H9 (cell line): ENCODE measurements at regions not wholly inside any gene's neighbourhood (a gene's known extent, or its start where the extent isn't known, plus 50 kb on each side); places are given as distances from the start of the nearest gene placed in this dataset.

Experiments used
- DNase-seq: peaks from one replicate; pipeline ENCODE4 v3.0.0-alpha.2; 2017
- H2AFZ ChIP-seq: one replicate; pipeline ENCODE4 v1.6.1; 2013; ENCODE audit warnings: mild to moderate bottlenecking, low read length, control low read depth, moderate library complexity
- H2AK5ac ChIP-seq: 2 replicates; pipeline ENCODE4 v1.6.1; 2013; ENCODE audit warnings: low read length, control low read depth, mixed read lengths; ENCODE audit not compliant: insufficient read length
- H2BK120ac ChIP-seq: one replicate; pipeline ENCODE4 v1.6.1; 2013; ENCODE audit warnings: low read depth, mild to moderate bottlenecking, low read length, control low read depth, inconsistent platforms; ENCODE audit not compliant: poor library complexity, severe bottlenecking
- H2BK12ac ChIP-seq: 2 replicates; pipeline ENCODE4 v1.6.1; 2013; ENCODE audit warnings: low read length, control low read depth, mixed read lengths, low read depth; ENCODE audit not compliant: insufficient read length
- H2BK15ac ChIP-seq: 2 replicates; pipeline ENCODE4 v1.6.1; 2013; ENCODE audit warnings: low read depth, low read length, control low read depth
- H2BK20ac ChIP-seq: one replicate; pipeline ENCODE4 v1.6.1; 2013; ENCODE audit warnings: low read depth, mild to moderate bottlenecking, low read length, control low read depth, inconsistent platforms; ENCODE audit not compliant: poor library complexity, severe bottlenecking
- H2BK5ac ChIP-seq: 2 replicates; pipeline ENCODE4 v1.6.1; 2013; ENCODE audit warnings: low read length, control low read depth, mixed read lengths; ENCODE audit not compliant: insufficient read length
- H3K14ac ChIP-seq: 2 replicates; pipeline ENCODE4 v1.6.1; 2013; ENCODE audit warnings: low read length, control low read depth; ENCODE audit not compliant: insufficient read depth
- H3K18ac ChIP-seq: 2 replicates; pipeline ENCODE4 v1.6.1; 2013; ENCODE audit warnings: low read depth, mild to moderate bottlenecking, mixed read lengths, low read length, control low read depth; ENCODE audit not compliant: insufficient read length
- H3K23ac ChIP-seq: 2 replicates; pipeline ENCODE4 v1.6.1; 2013; ENCODE audit warnings: low read length, control low read depth, mixed read lengths, low read depth; ENCODE audit not compliant: insufficient read length
- H3K23me2 ChIP-seq: 2 replicates; pipeline ENCODE4 v1.6.1; 2013; ENCODE audit warnings: low read depth, mild to moderate bottlenecking, mixed read lengths, low read length, control low read depth; ENCODE audit not compliant: insufficient read length, poor library complexity, severe bottlenecking
- H3K27ac ChIP-seq: 2 replicates; pipeline ENCODE4 v1.5.1; 2013; ENCODE audit warnings: low read length, control low read depth, mixed read lengths, low read depth; ENCODE audit not compliant: insufficient read length
- H3K27me3 ChIP-seq: 2 replicates; pipeline ENCODE4 v1.6.1; 2013; ENCODE audit warnings: low read length, control low read depth, inconsistent platforms; ENCODE audit not compliant: insufficient read depth
- H3K4ac ChIP-seq: 2 replicates; pipeline ENCODE4 v1.6.1; 2013; ENCODE audit warnings: low read depth, mild to moderate bottlenecking, control low read depth, inconsistent platforms, low read length, moderate library complexity
- H3K4me1 ChIP-seq: 2 replicates; pipeline ENCODE4 v1.6.1; 2013; ENCODE audit warnings: low read length, control low read depth, inconsistent platforms; ENCODE audit not compliant: insufficient read depth
- H3K4me2 ChIP-seq: 2 replicates; pipeline ENCODE4 v1.6.1; 2013; ENCODE audit warnings: low read length, control low read depth, mixed read lengths; ENCODE audit not compliant: insufficient read length, insufficient read depth
- H3K56ac ChIP-seq: 2 replicates; pipeline ENCODE4 v1.6.1; 2013; ENCODE audit warnings: low read depth, mild to moderate bottlenecking, mixed read lengths, low read length, control low read depth; ENCODE audit not compliant: insufficient read length
- H3K79me1 ChIP-seq: 2 replicates; pipeline ENCODE4 v1.6.1; 2013; ENCODE audit warnings: low read depth, mild to moderate bottlenecking, moderate library complexity, low read length, control low read depth, inconsistent platforms; ENCODE audit not compliant: insufficient read depth, poor library complexity, severe bottlenecking
- H3K79me2 ChIP-seq: 2 replicates; pipeline ENCODE4 v1.6.1; 2013; ENCODE audit warnings: low read length, control low read depth, inconsistent platforms; ENCODE audit not compliant: insufficient read depth
- H3K9ac ChIP-seq: 2 replicates; pipeline ENCODE4 v1.6.1; 2013; ENCODE audit warnings: low read length, control low read depth, mixed read lengths; ENCODE audit not compliant: insufficient read length; ENCODE audit errors: extremely low read depth
- H3K9me3 ChIP-seq: one replicate; pipeline ENCODE4 v1.6.1; 2013; ENCODE audit warnings: low read depth, low read length, inconsistent platforms; ENCODE audit not compliant: control insufficient read depth
- H3T11ph ChIP-seq: one replicate; pipeline ENCODE4 v1.6.1; 2013; ENCODE audit warnings: mild to moderate bottlenecking, low read length, control low read depth, inconsistent platforms
- H4K20me1 ChIP-seq: one replicate; pipeline ENCODE4 v1.6.1; 2013; ENCODE audit not compliant: control insufficient read depth, insufficient read length, insufficient read depth
- H4K5ac ChIP-seq: 2 replicates; pipeline ENCODE4 v1.6.1; 2013; ENCODE audit warnings: low read depth, mild to moderate bottlenecking, mixed read lengths, low read length, control low read depth; ENCODE audit not compliant: insufficient read length
- H4K8ac ChIP-seq: replicated peaks from 2 replicates; pipeline ENCODE4 v1.6.1; 2013; ENCODE audit warnings: low read length, control low read depth, mixed read lengths, low read depth; ENCODE audit not compliant: insufficient read length
- H4K91ac ChIP-seq: 2 replicates; pipeline ENCODE4 v1.6.1; 2013; ENCODE audit warnings: low read depth, mild to moderate bottlenecking, moderate library complexity, mixed read lengths, low read length, control low read depth; ENCODE audit not compliant: insufficient read length
- H3K27ac Mint-ChIP-seq, 3 experiments: 2 replicates in 2 of 3; 3 replicates in 1 of 3; pipeline ENCODE4 v1.8.0; 2020 to 2021; ENCODE audit warnings: mixed read lengths in 3 of 3, mild to moderate bottlenecking in 1 of 3, moderate library complexity in 1 of 3
- H3K27me3 Mint-ChIP-seq: 2 replicates; pipeline ENCODE4 v1.8.0; 2021; ENCODE audit warnings: low read depth, mild to moderate bottlenecking, moderate library complexity, mixed read lengths
- H3K36me3 Mint-ChIP-seq, 3 experiments: 2 replicates in 2 of 3; 3 replicates in 1 of 3; pipeline ENCODE4 v1.8.0; 2020 to 2021; ENCODE audit warnings: low read depth in 3 of 3, mixed read lengths in 3 of 3; ENCODE audit not compliant: insufficient read depth in 1 of 3
- H3K4me1 Mint-ChIP-seq, 2 experiments: 2 replicates each; pipeline ENCODE4 v1.8.0; 2020; ENCODE audit warnings: mixed read lengths in 2 of 2
- H3K4me3 Mint-ChIP-seq, 2 experiments: 2 replicates in 1 of 2; 3 replicates in 1 of 2; pipeline ENCODE4 v1.8.0; 2020 to 2021; ENCODE audit warnings: mild to moderate bottlenecking in 2 of 2, mixed read lengths in 2 of 2, moderate library complexity in 1 of 2
- H3K9me3 Mint-ChIP-seq, 2 experiments: 2 replicates in 1 of 2; 3 replicates in 1 of 2; pipeline ENCODE4 v1.8.0; 2020; ENCODE audit warnings: mild to moderate bottlenecking in 2 of 2, mixed read lengths in 2 of 2, moderate library complexity in 1 of 2
- CTCF ChIP-seq: fragments of 200-600 bp; sonication (generic); conservative IDR thresholded peaks from 3 replicates; pipeline ENCODE4 v1.8.0; 2021; ENCODE audit warnings: antibody characterized with exemption, mild to moderate bottlenecking
- WGBS: extraction: QIAGEN DNeasy Blood & Tissue Kit; methylation state at CpG from one replicate; pipeline ENCODE4 v1.1.7; 2013; ENCODE audit warnings: missing lambda C conversion rate, low lambda C conversion rate, mixed read lengths; ENCODE audit not compliant: insufficient read length; ENCODE audit errors: extremely low coverage; 5-methylcytosine and 5-hydroxymethylcytosine counted together

GRCh38 chr13:112140366-112140765 lies 73.4 kb downstream of the SOX1 start:
- Mint-ChIP-seq H3K27me3 (peaks cover 35% of the 10 kb centered on the region), H3K27ac (no peak overlapping the region; a peak in 1 of 7 replicates), H3K36me3 (no peaks in the 10 kb centered on the region; a peak in 1 of 7 replicates), H3K9me3 (no peaks in the 10 kb centered on the region; a peak in 2 of 5 replicates), H3K4me3 (no peak overlapping the region), H3K4me1 (no peaks in the 10 kb centered on the region)
- H3K27ac ChIP-seq: no peak overlapping the region
- no peaks in the 10 kb centered on the region for H3K4me1 ChIP-seq
- H4K20me1 ChIP-seq: no peaks in the 10 kb centered on the region
- H3T11ph ChIP-seq: no peak overlapping the region
- TF ChIP-seq CTCF: no peak
- H3K79me1 ChIP-seq: no peaks in the 10 kb centered on the region
- no peak overlapping the region for H2BK120ac ChIP-seq
- no peaks in the 10 kb centered on the region for H3K23me2 ChIP-seq
- H2AFZ ChIP-seq: no peak overlapping the region
- H3K18ac ChIP-seq: no peak overlapping the region
- H3K23ac ChIP-seq: no peak overlapping the region
- no peak overlapping the region for H2BK15ac ChIP-seq
- no peak overlapping the region for H4K8ac ChIP-seq
- H4K5ac ChIP-seq: no peak overlapping the region
- no peak overlapping the region for H3K4me2 ChIP-seq
- no peak overlapping the region for H3K14ac ChIP-seq
- H3K4ac ChIP-seq: no peak overlapping the region
- H3K79me2 ChIP-seq: no peaks in the 10 kb centered on the region
- no peaks in the 10 kb centered on the region for H3K27me3 ChIP-seq
- no peak overlapping the region for H2BK12ac ChIP-seq
- H2BK5ac ChIP-seq: no peak overlapping the region
- no peaks in the 10 kb centered on the region for H3K9me3 ChIP-seq
- no peak overlapping the region for H2BK20ac ChIP-seq
- H3K56ac ChIP-seq: no peak overlapping the region
- no peak overlapping the region for H2AK5ac ChIP-seq
- DNase-seq: no peak
- H3K9ac ChIP-seq: no peak overlapping the region
- WGBS: no CpG with 5 or more reads among the region's 7 CpGs
- H4K91ac ChIP-seq: no peak overlapping the region
